ENCODE measurements at regions not wholly inside any gene's neighbourhood (a gene's known extent, or its start where the extent isn't known, plus 50 kb on each side); places are given as distances from the start of the nearest gene placed in this dataset.

GRCh38 chr10:2300231-2300630, 562.9 kb upstream of the ADARB2 start:
- DNase-seq, result no peak

DNA sequence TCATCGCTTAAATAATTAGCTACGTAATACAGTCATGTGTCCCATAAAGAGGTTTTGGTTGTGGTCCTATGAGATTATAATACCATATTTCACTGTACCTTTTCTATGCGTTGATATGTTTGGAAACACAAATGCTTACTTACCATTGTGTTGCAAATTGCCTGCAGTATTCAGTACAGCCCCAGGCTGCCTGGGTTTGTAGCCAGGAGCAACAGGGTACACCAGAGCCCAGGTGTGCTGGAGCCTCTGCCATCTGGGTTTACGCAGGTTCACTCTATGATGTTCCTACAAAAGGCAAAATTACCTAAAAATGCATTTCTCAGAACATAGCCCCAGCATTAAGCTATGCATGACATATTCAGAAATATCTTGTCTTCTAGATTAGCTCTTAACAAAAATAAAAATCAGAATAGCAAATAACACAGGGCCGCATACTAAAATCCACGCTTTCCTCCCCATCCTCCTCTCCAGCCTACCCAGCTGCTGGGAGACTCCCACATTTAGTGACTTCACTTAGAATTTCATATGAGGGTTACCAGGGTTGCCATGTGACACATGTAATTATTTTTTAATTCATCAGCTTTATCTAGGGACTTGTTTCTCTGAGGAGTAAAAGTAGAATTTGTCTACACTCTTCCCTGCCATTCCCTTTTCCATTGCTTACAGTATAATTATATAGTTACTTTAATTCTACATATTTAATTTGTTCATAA, 559.0 kb upstream of the ADARB2 start:
- DNase-seq, result no peak

- no peak for DNase-seq
Measured at GRCh38 chr10:2294739-2295138, 557.4 kb upstream of the ADARB2 start.

GRCh38 chr10:2284071-2284470, 546.7 kb upstream of the ADARB2 start:
- DNase-seq, result no peak

DNA sequence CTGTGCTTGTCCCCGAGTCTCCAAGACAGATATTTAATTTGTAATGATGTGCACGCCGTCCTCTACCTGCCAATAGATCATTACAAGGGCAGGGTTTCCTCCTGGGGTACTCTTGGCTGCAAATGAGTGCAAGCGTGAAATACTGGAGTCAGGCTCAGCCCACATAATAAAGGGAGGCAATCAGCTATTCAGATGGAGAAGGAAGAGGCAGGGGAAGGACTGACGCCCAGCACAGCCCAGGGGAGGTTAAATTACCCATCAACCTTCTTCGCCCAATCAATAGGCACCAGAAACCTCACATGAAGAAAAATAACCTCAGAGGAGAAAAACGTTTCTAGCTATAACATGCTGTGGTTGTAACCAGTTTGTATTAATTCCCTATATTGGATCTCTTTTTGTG, 544.9 kb upstream of the ADARB2 start:
- DNase-seq, result no peak

DNA sequence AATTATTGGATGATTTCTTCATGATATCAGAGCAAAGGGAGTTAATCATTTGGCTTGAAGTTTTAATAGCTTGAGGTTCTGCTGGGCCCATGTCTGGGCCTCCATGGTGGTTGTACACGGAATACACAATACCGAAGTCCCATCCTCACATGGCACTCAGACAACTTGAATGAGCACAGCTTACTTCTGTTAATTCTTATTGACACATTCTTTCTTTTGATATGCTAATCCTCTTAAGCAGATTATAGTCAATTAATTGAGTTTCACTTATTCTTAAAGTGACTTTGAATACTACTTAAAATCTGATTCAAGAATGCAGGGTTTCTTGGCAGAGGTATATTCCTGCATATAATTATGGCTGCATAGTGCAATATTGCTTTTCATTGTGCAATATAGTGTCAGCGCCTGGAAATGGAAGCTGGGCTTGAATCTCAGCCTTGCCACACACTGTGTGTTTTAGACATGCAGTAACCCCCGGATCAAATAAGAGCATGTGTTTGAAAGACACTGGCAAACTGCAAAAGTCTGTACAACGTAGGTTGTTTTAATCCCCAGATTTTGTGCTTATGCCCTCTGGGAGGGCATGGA, 543.5 kb upstream of the ADARB2 start:
- no peak for DNase-seq

DNA sequence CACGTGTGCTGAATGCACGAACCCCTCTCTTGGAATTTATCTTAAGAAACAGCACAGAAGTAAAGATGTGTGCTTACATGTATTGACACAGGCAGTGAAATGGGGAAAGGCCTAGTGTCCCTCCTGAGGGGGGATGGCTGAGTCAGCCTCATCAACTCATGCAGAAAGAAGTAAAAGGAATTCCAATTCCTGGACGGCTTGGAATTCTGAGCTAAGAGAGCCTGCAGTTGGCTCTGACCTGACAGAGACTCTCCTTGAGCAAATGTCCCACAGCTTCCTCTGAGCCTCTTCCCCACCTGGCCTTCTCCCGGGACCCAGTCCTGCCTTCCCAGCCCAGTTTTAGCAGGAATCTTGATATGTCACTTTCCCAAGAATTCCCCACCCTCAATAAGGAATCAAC, 542.4 kb upstream of the ADARB2 start:
- no peak for DNase-seq

DNA sequence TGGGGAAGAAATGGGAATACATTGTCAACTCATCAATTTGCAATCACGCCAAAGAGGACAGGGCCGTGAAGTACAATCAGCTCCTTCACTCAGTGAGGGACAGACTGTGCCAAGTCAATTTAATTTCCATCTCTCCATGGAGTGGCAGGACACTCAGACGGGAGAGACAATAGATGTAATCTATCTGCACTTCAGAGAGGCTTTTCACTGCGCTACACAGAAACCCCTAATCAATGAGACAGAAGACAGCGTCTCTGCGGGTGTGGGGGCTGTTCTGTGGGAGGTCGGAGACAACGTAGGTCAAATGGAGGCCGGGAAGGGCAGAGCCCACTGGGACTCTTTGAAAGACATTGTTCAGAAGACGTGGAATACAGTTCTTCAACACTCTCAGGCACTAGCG, 541.0 kb upstream of the ADARB2 start:
- DNase-seq, result no peak

DNA sequence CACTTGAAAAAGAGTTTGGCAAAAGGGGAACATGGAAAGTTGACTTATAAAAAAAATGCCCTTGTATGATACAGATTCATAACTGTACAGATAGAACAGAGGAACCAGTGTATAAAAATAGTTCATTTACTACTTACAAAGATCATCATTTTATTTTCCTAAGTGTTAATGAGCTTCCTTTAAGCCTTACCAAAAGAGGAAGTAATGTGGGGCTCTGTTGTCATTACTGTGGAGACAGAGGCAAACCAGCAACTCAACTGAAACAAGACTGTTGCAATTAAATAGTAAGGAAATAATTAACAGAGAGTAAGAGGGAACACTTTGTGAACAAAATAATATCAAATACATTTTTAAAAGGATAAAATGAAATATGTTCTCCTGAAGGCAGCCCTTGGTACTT, 526.2 kb upstream of the ADARB2 start:
- no peak for DNase-seq

DNA sequence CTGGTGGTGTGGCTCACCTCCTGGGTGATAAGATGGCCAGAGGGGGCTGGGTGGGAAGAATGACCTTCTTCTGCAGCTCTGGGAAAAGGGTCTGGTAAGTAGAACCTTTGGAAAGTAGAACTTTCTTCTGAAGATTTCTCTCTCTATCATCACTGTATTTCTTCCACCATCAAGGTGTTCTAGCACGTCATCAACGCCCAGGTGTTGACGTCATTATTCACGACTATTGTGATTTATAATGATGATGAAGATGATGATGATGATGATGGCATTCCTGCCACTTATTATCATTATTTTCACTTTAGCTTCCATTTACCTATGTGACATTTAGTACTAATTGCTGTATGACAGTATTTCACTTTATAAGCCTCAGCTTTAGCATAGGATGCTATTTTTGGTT, 525.6 kb upstream of the ADARB2 start:
- no peak for DNase-seq

GRCh38 chr10:2262333-2262732, 525.0 kb upstream of the ADARB2 start:
- no peak for DNase-seq

GRCh38 chr10:2256241-2256640, 518.9 kb upstream of the ADARB2 start:
- no peak for DNase-seq

DNA sequence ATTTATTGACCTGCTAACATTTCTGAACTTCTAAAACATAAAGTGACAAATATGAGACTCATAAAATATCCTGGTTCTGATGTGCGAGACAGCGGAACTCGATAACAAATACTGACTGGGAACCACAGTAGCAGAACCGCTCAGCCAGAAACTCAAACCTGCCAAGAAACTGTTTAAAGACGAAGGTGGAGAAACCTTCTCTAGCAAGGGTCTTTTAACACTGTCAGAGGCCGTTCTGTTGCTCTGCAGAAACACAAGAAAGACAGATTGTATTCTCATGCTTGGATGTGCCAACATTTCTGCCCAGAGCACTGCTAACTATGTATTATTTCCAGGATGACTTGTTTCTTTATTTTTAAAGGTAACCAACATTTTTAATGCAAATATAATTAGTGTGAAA, 514.8 kb upstream of the ADARB2 start:
- no peak for DNase-seq

DNA sequence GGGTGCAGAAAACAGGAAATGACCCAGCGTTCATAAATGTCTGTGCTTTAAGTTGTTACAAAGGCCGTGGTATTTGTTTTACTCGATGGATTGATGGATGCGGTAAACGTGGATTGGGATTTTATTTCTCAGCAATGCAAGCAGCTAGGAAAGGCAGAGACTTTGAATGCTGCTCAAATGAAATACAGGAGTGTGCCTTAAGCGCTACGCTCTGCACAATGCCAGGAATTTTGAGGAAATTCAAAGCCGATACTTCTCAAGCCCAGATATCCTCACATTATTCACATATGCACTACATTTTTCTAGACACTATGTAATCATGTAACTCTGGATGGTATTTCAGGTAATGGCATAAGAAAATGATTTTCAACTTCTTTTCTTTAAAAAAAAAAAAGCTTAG, 514.3 kb upstream of the ADARB2 start:
- DNase-seq, result no peak

DNA sequence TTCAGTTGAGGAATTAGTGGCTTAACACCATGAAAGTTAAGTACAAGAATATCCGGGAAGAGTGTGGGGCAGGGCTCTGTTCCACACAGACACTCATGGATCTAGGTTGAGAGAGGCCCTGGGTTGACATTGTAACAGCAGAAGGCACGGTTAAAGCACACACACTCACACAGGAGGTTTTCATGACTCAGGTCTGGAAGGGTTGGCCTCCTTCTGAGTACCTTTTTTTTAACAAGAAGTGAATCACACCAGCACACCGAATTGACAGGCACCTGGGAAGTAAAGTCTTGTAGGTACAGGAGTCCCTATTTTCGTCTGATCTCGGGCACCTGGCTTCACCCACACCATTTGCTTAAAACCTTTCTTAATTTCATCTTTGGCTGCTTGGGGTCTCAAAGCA, 509.4 kb upstream of the ADARB2 start:
- DNase-seq, result no peak

- DNase-seq, result no peak
Measured at GRCh38 chr10:2245580-2245979, 508.3 kb upstream of the ADARB2 start.

DNA sequence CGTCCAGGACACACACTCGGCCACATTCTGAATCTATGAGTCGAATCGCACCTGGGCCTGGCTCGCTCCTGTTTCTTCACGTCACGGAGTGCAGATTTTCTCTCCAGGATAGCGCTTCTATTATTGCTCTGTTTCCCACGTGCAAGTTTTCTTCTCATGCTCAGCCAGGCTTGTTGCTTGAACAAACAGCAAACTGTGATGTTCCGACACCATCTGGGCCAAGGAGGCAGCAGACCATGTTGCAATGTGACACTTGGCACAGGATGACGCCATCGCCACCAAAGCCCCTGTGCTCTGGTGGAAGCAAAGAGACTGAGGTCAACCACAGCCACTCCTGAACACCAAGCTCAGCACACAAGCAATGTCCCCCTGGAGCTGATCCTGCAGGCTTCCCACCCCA, 507.1 kb upstream of the ADARB2 start:
- DNase-seq, result no peak

DNA sequence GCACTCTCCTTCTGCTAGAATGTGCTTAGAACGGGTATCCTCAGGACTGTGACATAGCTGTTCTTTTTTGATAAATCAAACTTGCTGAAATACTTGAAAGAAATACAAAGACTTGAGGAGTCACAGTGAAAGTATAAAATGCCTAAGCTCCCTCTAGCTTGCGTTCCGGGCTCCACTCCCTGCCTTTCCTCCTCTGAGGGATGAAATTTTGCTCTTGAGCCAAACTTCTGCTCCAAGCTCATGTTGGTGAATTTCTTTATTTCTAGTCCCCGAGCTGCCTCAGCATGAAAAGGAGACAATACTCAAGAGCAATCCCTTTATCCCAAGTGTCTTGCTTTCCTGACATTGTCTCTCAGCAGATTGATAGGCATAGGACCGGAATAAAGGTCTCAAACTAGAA, 499.6 kb upstream of the ADARB2 start:
- no peak for DNase-seq

DNA sequence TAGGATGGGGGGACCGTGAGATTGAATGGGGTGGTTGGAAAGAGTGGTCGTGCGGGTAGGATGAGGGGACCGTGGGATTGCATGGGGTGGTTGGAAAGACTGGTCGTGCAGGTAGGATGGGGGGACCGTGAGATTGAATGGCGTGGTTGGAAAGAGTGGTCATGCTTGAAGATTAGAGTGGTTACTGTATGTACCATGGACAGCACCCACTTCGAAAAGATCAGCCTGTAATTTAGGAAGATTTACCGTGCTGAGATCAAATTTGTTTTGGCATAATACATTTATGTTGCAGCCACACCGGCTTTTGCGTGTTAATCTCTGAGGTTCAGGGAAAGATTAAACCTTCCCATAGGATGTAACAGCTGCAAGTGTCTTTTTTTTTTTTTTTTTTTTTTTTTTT, 495.2 kb upstream of the ADARB2 start:
- DNase-seq, result no peak

- no peak for DNase-seq
Measured at GRCh38 chr10:2230478-2230877, 493.2 kb upstream of the ADARB2 start.

GRCh38 chr10:2228320-2228901, 491.1 kb upstream of the ADARB2 start:
- no peak for DNase-seq

DNA sequence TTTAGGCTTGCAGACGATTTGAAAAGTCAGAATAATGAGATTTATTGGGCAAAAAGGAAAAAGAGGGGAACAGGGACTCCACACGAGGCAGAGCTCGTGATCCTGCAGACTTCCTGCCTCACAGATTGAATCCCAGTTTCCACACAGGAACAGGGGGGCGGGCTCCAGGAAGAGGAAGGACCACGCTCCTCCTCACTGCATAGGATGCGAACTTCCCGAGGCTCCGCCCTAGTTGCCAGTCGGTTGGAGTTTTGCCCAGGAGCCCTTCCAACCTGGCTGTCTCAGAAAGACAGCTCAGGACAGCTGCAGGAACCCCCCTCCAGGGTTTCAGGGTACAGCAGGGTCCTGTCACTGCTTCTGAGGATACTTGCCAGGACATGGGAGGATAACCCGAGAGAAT, 488.3 kb upstream of the ADARB2 start:
- DNase-seq, result no peak

DNA sequence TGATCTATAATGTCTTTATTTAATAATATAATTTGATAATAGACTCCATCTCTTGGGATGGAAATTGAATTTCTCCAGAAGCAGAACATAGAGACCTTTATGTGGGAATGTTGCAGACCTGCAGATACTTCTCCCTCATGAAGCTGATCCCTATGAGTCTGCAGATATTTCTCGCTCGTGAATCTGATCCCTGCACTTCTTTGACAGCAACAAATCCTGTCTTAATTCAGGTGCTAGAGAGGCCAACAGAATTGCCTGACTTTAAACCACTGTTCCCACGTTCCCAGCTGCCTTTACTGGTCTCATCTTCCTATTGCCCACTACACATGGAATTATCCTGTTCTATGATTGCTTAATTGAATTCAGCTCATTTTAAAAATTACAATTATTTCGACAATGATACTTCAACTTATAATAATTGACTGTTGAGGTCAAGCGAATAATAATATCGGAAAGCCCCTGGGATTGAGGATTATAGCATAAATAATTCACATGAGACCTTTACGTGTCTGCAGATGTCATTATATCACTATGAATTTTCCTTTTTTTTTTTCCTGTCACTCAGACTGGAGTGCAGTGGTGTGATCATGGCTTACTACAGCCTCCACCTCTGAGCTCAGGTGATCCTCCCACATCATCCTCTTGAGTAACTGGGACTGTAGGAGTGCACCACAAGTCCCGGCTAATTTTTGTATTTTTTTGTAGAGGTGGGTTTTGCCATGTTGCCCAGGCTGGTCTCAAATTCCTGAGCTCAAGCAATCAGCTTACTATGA, 486.4 kb upstream of the ADARB2 start:
- no peak for DNase-seq

DNA sequence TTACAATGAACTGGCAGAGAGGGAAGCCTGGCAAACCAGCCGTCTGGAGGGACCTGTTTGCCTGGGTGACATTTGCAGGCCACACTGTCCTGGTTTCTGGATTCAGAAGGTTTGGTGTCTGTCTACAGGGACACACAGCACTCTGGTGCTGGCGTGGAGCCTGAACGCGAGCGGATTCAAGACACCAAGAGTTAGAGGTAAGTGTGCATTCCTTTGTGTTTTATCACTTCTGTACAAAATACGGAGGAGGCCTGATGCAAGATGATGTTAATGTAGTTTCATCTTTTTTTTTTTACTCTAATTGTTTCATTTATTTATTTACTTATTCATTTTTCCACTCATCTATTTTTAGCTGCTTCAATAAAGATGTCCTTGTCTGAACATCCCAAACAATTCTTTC, 485.3 kb upstream of the ADARB2 start:
- no peak for DNase-seq
